Caco-2 (cell line): ENCODE measurements at regions not wholly inside any gene's neighbourhood (a gene's known extent, or its start where the extent isn't known, plus 50 kb on each side); places are given as distances from the start of the nearest gene placed in this dataset.
A peak's percentile ranks its signal among the peaks of the same experiment; 100 is the strongest.
"Not testable (repeated sequence)": the region's sequence is repeated elsewhere in the genome, so short reads cannot be mapped to it uniquely, and the experiment has no call there.

Source experiments
- BruUV-seq: library from RNA; stranded (reverse); fragments of 400-500 nt; replicated peaks from 2 replicates; lab custom pipeline; 2021; lab: Mats Ljungman, UMichigan
- CTCF ChIA-PET: fragments of 300-600 bp; sonication (Branson Sonifier 250); formaldehyde crosslinking; loops from one replicate; lab custom pipeline; 2022; ENCODE audit warnings: antibody characterized with exemption; lab: Charles Lee
- POLR2A ChIA-PET: fragments of 300-600 bp; sonication (Branson Sonifier 250); formaldehyde crosslinking; loops from one replicate; lab custom pipeline; 2022; ENCODE audit warnings: antibody characterized with exemption; lab: Charles Lee
- DNase-seq, 2 experiments: peaks; one replicate each; pipeline versions ENCODE4 v3.0.0 to v3.0.0-alpha.2; 2020 to 2022
- H3K27me3 ChIP-seq: replicated peaks from 2 replicates; pipeline ENCODE4 v1.6.0; 2011; ENCODE audit warnings: low read length; ENCODE audit not compliant: control insufficient read depth, insufficient read depth
- H3K36me3 ChIP-seq: 2 replicates; pipeline ENCODE4 v1.5.1; 2011; ENCODE audit warnings: low read length; ENCODE audit not compliant: control insufficient read depth, insufficient read depth
- H3K4me1 ChIP-seq: fragments of 250-450 bp; sonication (Bioruptor Pico); 2 replicates; pipeline ENCODE4 v1.5.1; 2020; ENCODE audit warnings: mild to moderate bottlenecking
- H3K4me3 ChIP-seq: 2 replicates; pipeline ENCODE4 v1.5.1; 2011; ENCODE audit warnings: low read depth, mild to moderate bottlenecking, control low read depth, low read length
- H3K9me3 ChIP-seq: fragments of 250-450 bp; sonication (Bioruptor Pico); 2 replicates; pipeline ENCODE4 v1.5.1; 2020; ENCODE audit warnings: mild to moderate bottlenecking, moderate library complexity
- H3K27ac Mint-ChIP-seq: one replicate; pipeline ENCODE4 v1.8.0; 2022; ENCODE audit warnings: mixed read lengths; ENCODE audit not compliant: unreplicated experiment
- H3K27me3 Mint-ChIP-seq: one replicate; pipeline ENCODE4 v1.8.0; 2022; ENCODE audit warnings: mixed read lengths; ENCODE audit not compliant: insufficient read depth, unreplicated experiment
- H3K36me3 Mint-ChIP-seq: one replicate; pipeline ENCODE4 v1.8.0; 2022; ENCODE audit warnings: mild to moderate bottlenecking, mixed read lengths; ENCODE audit not compliant: insufficient read depth, unreplicated experiment
- H3K4me1 Mint-ChIP-seq: one replicate; pipeline ENCODE4 v1.8.0; 2022; ENCODE audit warnings: low read depth, mixed read lengths; ENCODE audit not compliant: unreplicated experiment
- H3K4me3 Mint-ChIP-seq: one replicate; pipeline ENCODE4 v1.8.0; 2022; ENCODE audit warnings: mild to moderate bottlenecking, moderate library complexity, mixed read lengths; ENCODE audit not compliant: unreplicated experiment
- H3K9me3 Mint-ChIP-seq: one replicate; pipeline ENCODE4 v1.8.0; 2022; ENCODE audit warnings: mixed read lengths; ENCODE audit not compliant: unreplicated experiment
- CTCF ChIP-seq, 2 experiments: fragments of 200-600 bp in 1 of 2; IDR thresholded peaks; 1 replicate in 1 of 2; 2 replicates in 1 of 2; pipeline versions ENCODE4 v1.5.1 to v1.8.0; 2011 to 2022; ENCODE audit warnings: antibody characterized with exemption in 1 of 2, control low read depth in 1 of 2, inconsistent platforms in 1 of 2, low read depth in 1 of 2, low read length in 1 of 2, mild to moderate bottlenecking in 1 of 2, moderate library complexity in 1 of 2; ENCODE audit not compliant: insufficient read depth in 1 of 2, severe bottlenecking in 1 of 2, unreplicated experiment in 1 of 2
- intact Hi-C: fragments of 100-400 bp; cut with micrococcal nuclease; formaldehyde crosslinking; loops from one replicate; pipeline ENCODE4 v1.10.0; 2022; ENCODE audit not compliant: unreplicated experiment

DNA sequence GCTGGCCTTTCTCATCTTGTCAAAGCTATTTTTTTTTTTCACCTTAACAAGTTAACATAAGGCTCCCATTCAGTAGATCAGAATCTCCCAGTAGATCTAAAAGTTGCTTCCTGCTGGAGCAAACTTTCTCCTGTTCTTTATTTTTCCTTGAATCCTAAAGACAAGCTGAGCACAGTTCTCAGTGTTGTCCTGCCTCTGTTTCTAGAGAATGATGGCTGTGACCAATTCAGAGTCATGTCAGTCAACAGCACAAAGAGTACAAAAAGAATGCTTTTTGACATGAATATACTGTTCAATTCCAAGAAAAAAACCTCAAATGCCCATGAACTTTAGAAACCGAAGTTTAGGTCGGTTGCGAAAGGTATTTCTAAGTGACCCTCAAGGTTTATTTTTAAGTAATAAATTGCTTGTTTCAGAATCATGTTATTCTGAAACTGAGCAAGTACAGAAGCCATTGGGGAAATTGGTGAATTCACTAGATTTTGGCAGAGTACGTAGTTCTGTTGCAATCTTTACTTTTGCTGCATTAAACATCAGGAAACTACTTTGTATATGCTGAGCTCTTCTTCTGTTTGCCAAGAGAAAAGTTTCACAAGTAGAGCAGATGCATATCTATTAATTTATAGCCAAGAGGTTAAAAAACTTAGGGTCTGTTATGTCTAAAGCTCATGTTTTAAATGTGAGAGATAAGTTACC is 161.7 kb upstream of the RPS23 start:
- no peak for TF ChIP-seq CTCF (IDR thresholded peaks at IDR 0.05; ENCODE audit: insufficient read depth in 1 of 2, low read depth in 1 of 2, low read length in 1 of 2, severe bottlenecking in 1 of 2, unreplicated experiment in 1 of 2)
- H3K9me3 ChIP-seq = no peaks in the 10 kb centered on the region
- ChIA-PET POLR2A (no interaction called here), CTCF (interaction anchor here (0.6 kb wide), 1 partner anchor 113 kb away, joined by 5 read pairs; no protein-coding TSS in a partner anchor)
- no peaks in the 10 kb centered on the region for H3K27me3 Mint-ChIP-seq
- BruUV-seq = no TSS peak
- H3K27me3 ChIP-seq = no peaks in the 10 kb centered on the region
- peaks cover 42% of the 10 kb centered on the region for H3K9me3 Mint-ChIP-seq
- no peak overlapping the region for H3K4me3 Mint-ChIP-seq
- peaks cover 5% of the 10 kb centered on the region for H3K36me3 Mint-ChIP-seq
- H3K4me3 ChIP-seq = no peak overlapping the region
- no peak overlapping the region for H3K27ac Mint-ChIP-seq
- H3K4me1 Mint-ChIP-seq = no peaks in the 10 kb centered on the region
- H3K36me3 ChIP-seq = no peaks in the 10 kb centered on the region
- DNase-seq = no peak
- intact Hi-C loops = no loop called here
- no peaks in the 10 kb centered on the region for H3K4me1 ChIP-seq

- peaks cover 51% of the 10 kb centered on the region for H3K9me3 Mint-ChIP-seq
- BruUV-seq, H3K27me3 ChIP-seq, DNase-seq, H3K36me3 Mint-ChIP-seq, H3K4me1 ChIP-seq, H3K4me3 ChIP-seq, H3K4me1 Mint-ChIP-seq, H3K27ac Mint-ChIP-seq, H3K36me3 ChIP-seq, H3K27me3 Mint-ChIP-seq, POLR2A ChIA-PET, intact Hi-C loops, CTCF ChIA-PET, H3K4me3 Mint-ChIP-seq, H3K9me3 ChIP-seq: not testable (repeated sequence)
These were observed 159.4 kb upstream of the RPS23 start for GRCh38 chr5:82437565-82437964.

DNA sequence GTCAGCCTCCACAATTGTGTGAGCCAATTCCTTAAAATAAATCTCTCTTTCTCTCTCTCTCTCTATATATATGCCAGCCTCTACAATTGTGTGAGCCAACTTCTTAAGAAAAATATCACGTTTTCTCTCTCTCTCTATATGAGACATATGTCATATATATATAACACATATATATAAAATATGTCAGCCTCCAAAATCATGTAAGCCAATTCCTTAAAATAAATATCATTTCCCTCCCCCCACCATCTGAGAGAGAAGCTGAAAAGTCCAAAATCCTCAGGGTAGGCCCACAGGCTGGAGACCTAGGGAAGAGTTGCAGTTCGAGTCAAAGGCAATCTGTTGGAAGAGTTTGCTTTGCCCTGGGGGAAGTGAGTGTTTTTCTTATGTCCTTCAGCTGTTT is 158.1 kb upstream of the RPS23 start:
- Histone ChIP-seq H3K4me3 (0 out of 2 replicates have a peak overlapping the region, but pooled peaks have one; percentile 9), H3K9me3 (no peaks in the 10 kb centered on the region), H3K36me3 (no peaks in the 10 kb centered on the region), H3K4me1 (no peaks in the 10 kb centered on the region), H3K27me3 (no peaks in the 10 kb centered on the region)
- Mint-ChIP-seq H3K27ac (no peak overlapping the region), H3K4me1 (no peaks in the 10 kb centered on the region), H3K4me3 (peak overlapping the region; percentile 93), H3K9me3 (peaks cover 51% of the 10 kb centered on the region), H3K27me3 (no peaks in the 10 kb centered on the region), H3K36me3 (peaks cover 5% of the 10 kb centered on the region)
- intact Hi-C loops = no loop called here
- ChIA-PET POLR2A (no interaction called here), CTCF (no interaction called here)
- DNase-seq = no peak
- BruUV-seq = no TSS peak
- no peak for TF ChIP-seq CTCF (IDR thresholded peaks at IDR 0.05; ENCODE audit: insufficient read depth in 1 of 2, low read depth in 1 of 2, low read length in 1 of 2, severe bottlenecking in 1 of 2, unreplicated experiment in 1 of 2)

GRCh38 chr5:82434696-82435660 is 156.8 kb upstream of the RPS23 start:
- H3K9me3 ChIP-seq, H3K27me3 Mint-ChIP-seq, BruUV-seq, CTCF ChIA-PET, H3K27me3 ChIP-seq, H3K4me1 Mint-ChIP-seq, intact Hi-C loops, H3K36me3 Mint-ChIP-seq, H3K36me3 ChIP-seq, H3K4me1 ChIP-seq: not testable (repeated sequence)
- H3K4me3 Mint-ChIP-seq = peak overlapping the region; percentile 93
- DNase-seq = peak; percentile 51 to 66
- H3K27ac Mint-ChIP-seq = peak overlapping the region; percentile 93
- H3K9me3 Mint-ChIP-seq = peaks cover 43% of the 10 kb centered on the region
- peak overlapping the region; percentile 53 for H3K4me3 ChIP-seq
- POLR2A ChIA-PET = interaction anchor here (0.6 kb wide), 1 partner anchor 156 kb away, joined by 3 read pairs; no protein-coding TSS in a partner anchor
